GM21825 (cell line): ENCODE measurements at regions not wholly inside any gene's neighbourhood (a gene's known extent, or its start where the extent isn't known, plus 50 kb on each side); places are given as distances from the start of the nearest gene placed in this dataset.
"Not testable (repeated sequence)": the region's sequence is repeated elsewhere in the genome, so short reads cannot be mapped to it uniquely, and the experiment has no call there.

ENCODE experiments used
- ATAC-seq: cut with Tn5 transposase; IDR thresholded peaks from one replicate; pipeline ENCODE4 v1.9.1; 2021; ENCODE audit warnings: mild to moderate bottlenecking, moderate library complexity; ENCODE audit not compliant: unreplicated experiment

DNA sequence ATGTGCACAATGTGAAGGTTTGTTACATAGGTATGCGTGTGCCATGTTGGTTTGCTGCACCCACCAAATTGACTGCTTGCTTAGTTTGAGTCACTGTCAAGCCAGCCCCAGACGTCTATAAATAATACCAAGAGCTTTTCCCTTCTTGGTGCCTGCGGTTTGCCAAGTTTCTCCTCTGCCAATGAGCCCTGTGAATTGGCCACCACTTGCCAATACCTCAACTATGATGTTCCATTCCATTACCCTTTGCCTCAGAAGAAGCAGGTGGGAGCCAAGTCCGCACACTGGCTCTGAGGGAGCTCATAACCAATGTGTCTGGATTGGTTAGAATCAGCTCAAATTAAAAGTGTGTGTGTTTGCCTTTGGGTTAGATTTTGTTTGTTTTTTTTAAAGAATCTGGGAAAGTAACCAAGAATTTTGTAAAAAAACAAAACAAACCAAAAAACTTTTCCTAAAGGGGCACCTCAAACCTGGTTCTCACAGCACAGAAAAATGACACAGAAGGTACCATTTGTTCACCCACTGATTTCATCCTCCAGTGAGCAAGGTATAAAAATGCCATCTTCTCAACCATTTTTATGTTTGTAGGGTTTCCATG, 209.3 kb upstream of the PRNP start:
- no peak for ATAC-seq

DNA sequence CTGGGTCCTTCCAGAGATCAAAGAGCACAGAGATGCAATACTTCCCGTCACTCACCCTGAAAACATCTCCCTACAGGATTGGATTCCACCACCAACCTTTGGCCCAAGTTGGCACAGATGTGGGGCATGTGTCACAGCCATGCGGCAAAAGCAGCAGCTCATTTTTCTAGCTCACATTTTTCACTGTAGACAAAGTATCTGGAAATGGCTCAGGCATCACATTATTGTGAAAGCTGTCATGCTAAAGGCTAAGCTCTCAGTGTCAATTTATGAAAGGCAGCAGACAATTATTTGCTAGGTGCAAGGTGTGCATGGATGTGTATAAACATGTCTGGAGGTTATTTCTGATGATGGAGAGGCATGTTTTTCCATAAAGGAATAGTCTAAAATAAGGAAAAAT, 213.3 kb upstream of the PRNP start:
- ATAC-seq, result no peak

DNA sequence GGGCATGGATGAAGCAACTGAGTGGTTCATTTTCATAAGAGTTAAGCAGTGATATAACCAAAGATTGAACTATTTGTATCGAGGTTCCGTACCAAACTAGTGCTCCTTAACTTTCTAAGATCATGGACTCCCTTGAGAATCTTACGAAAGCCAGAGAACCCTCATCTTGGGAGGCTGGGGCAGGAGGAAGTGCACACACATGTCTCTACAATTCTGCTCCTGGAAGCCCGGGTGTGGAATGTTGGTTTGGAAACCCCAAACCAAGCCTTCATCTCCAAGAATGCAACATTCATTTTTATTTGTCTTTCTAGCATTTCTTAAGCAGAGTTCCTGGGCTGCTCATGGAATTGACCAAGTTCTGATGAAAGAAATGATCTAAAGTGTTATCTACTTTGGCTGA, 215.0 kb upstream of the PRNP start:
- ATAC-seq, result no peak

DNA sequence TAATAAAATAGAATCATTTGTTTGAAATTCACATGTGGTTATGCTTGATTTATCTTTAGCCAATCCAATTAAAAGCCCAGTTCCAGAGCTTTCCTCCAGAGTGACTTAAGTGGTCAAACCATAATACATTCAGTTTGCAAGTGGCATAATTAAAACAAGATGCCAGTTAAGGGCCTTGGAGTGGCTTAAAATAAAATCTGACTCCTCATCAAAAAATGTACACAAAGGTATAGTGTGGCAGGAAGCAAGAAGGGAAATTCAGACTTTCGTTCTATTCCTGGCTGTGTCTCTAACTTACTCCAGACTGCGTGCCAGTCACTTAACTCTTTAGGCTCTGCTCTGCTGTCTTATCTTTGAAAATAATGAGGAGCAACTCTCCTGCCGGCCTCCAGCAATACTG, 215.9 kb upstream of the PRNP start:
- no peak for ATAC-seq

DNA sequence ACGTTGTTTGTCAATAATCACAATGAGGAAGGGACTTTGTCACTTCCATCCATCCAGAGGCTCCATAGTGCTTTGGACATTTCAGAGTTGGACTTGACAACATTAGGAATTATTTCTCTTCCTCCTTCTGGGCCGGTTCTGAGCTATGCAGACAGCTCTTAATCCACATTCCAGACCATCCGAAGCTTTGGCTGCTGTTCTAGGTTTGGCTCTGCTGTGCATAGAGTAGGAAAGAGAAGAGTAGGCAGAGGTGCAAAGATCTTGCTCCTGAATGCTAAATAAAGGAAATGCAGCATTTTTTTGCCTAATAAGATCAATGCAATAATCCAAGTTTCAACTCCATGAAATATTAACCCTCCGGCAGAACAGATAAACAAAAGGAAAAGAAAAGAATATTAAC, 216.3 kb upstream of the PRNP start:
- no peak for ATAC-seq

DNA sequence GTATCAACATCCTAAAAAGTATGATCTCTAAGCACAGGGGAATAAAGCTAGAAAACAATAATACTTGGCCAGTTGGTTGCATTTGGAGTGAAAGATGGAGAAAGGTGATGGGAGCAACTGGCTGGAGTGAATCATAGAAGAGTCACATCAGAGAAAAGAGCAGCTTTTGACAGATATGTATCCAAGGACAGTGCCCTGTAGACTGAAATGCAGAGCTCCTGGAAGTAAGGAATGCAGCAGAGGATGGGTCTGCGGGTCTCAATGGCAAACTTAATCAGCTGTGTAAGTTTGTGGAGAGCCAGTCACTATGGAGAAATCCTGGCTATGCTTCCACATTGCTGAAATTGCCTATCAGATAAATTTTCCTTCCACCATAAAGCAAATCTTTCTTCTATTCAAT, 218.1 kb upstream of the PRNP start:
- ATAC-seq, result no peak

DNA sequence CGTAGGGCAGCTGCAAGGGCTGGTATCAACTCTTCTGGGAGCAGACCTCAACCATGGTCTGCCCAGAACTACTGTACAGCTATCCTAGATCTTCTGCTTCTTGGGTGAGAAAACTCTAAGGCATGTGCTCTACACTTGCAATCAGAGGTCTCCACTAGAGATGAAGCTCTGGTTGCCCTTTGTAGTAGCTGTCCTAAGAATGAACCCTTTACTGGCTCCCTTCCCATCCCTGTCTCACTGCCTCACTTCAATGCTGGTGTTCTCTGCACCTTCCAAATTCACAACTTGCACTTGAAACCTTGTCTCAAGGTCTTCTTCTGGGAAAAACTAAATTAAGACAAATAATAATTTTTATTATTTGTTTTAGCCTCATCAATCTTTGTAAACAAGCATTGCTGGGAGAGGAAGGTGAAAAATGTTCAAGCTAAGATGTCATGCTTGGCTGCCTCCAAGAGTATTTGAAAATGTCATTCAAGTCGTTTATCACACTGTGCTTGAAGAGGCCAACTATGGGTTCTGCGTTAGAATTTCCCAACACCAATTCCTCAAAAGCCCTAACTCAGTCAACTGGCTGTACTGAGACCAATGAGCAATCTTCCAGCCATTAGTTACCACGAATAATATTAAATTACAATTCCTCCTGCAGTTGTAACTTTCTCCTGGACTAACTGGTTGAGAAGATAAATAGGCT, 216.9 kb upstream of the ADRA1D start:
- ATAC-seq, result no peak

DNA sequence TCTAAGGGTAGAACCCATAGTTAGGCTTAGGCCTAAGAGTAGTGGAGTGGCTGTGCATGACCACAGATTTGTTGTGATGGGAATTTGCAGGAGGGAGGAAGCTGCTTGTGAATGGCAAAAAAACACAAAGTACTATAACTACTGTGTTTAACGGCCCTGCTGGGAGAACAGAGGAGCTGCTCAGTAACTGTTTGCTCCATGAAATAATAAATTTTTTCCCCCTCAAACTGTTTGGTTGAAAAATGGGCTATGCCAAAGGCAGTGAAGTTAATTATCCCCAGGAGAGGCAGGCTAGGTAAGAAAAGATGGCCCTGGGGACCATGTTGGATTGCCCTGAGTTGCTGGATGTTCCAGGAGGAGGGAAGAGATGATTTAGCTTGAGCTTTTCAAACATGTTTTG, 216.1 kb upstream of the ADRA1D start:
- no peak for ATAC-seq

DNA sequence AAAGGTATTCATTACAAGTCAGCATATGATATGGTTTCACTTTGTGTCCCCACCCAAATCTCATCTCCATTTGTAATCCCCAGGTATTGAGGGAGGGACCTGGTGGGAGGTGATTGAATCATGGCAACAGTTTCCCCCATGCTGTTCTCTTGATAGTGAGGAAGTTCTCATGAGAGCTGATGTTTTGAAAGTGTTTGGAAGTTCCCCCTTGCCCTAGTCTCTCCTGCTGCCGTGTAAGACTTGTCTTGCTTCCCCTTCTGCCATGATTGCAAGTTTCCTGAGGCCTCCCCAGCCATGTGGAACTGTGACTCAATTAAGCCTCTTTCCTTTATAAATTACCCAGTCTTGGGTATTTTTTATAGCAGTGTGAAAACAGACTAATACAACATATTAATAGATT, 213.7 kb upstream of the ADRA1D start:
- ATAC-seq, result not testable (repeated sequence)

DNA sequence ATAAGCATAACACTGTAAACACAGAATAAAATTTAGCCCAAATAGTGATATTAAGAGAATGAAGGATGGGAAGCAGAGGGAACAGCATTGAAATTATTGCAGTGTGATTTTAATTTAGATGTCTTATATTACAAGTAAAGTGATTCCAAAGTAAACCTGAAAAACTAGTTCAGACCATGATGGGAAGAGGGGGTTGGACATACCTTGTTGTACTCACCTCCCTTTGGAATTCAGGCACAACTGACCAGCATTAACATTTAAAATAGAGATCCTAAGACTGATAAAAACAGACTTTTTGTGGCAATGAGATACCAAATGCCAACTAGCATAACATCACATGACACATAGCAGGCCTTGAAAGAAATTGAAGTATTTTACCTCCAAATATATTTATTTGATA, 210.0 kb upstream of the ADRA1D start:
- no peak for ATAC-seq

DNA sequence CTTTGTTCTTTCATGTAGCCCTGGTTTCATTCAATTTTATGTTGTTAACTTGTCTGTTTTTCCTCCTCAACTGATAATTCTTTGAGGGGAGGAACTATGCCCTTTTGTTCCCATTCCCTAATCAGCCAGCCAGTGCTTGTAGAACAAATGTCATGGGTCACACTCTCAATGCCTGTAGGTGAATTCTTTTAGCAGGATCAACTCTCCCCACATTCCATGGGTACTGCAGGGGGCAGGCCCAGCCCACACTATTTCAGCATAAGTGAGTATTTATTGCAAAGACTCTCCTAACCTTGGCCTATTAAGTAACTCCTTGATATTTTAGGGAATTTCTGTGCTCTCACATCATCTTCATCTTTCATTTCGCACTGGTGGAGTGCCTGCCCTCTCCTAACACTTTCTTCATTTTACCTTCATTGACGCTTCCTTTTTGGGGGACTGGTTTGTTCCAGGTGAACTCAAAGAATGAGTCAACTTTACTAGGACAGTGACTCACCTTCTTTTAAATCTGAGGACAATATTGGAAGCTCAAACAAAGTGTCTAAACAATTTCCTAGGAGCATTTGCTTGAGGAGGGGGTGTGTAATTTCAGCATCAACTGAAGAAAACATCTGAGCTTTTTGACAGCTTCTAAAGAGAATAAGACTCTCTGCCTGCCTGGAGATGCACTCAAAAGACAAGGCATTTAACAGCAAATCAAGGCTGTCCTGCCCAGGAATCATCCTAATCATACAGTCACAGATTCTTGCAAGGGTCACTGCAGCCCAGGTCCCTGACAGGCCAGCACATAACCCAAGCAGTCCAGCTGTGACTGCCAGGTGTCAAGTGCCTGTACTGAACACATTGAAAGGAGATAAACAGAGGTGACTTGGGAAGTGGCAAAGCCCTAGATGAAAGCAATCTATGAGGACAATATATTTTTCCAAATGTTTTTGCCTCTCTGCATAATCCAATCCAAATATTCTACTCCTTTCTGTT, 208.8 kb upstream of the ADRA1D start:
- ATAC-seq, result no peak

DNA sequence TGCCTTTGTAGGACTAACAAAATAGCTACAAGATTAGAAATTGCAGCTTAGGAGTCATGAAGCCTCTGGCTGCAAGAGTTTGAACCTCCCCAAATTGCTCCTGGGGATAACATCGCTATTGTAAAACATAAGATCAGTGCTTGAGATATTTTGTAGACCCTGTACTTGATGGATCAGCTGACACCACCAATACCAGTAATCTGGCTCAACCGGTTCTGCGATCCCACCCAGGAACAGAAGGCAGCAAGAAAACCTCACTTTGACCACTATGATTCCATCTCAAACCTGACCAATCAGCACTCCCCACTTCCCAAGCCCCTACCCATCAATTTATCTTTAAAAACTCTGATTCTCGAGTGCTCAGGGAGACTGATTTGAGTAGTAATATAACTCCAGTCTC, 206.9 kb upstream of the ADRA1D start:
- ATAC-seq, result no peak

DNA sequence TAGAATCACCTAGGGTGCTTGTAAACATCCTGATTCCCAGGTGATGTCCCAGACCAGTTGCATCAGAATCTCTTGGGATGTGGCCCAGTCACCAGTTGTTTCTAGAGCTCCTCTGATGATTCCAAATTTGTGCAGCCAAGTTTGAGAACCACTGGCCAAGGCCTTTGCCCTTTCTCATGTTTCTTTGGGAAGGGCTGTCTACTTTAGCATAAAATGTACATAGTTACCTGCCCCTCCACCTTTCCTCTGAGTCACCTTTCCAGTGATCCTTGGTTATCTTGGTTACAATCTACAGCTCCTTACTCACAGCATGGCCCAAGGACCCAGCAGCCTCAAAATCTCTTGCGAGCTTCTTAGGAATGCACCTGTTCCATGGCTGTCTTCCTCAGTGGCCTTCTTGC, 206.2 kb upstream of the ADRA1D start:
- ATAC-seq, result no peak

DNA sequence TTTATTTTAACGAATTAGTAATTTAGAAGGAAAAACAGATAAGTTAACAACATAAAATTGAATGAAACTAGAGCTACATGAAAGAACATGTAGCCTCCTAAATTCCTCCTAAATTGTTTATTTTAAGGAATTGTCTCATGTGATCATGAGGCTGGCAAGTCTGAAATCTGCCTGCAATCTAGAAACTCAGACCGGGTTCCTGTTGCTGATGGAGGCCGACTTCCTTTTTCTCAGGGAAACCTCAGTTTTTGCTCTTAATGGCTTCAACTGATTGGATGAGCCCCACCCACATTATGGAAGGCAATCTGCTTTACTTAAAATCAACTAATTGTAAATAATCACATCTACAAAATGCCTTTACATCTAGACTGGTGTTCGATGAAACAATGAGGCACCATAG, 205.0 kb upstream of the ADRA1D start:
- ATAC-seq, result no peak

DNA sequence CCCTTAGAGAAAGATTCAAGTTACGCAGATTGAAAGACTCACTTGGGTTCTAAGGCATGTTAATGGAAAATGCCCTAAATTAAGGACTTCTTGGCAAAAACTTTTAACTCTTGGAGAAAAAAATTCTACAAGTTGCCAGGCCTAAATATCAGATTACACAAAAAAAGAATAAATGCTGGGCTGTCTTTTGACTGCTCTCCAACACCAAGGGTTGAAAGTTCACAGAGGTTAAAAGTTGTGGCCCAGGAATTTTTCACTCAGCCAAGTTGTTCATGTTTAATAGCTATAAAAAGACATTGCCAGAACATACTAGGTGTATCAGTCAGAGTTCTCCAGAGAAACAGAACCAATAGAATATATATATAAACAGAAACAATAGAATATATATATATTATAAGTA, 204.3 kb upstream of the ADRA1D start:
- ATAC-seq, result no peak

DNA sequence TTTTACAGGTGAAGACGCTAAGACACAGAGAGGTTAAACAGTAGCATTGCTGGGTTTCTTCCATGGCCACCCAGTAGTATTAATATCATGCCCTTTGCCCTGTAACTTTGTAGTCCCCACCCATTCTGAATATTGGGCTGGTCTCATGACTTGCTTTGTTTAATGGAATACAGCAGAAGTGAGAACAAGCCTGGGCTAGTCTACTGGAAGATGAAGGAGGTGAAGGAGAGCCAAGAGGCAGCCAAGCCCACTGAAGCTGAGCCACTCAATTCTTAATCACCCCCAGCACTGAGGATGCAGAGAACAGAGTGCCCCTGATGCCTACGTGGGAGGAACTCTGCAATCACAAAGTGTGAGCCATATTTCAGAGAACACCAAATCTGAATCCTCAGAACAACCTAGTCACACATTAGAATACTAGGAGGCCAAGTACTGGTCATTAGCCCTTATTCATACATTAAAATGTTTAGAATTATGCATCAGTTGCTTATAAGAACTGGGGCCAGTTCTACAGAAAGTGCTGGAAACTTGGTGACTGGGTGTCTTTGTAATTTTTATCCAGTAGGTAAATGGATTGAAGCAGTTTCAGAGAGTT, 202.5 kb upstream of the ADRA1D start:
- no peak for ATAC-seq

DNA sequence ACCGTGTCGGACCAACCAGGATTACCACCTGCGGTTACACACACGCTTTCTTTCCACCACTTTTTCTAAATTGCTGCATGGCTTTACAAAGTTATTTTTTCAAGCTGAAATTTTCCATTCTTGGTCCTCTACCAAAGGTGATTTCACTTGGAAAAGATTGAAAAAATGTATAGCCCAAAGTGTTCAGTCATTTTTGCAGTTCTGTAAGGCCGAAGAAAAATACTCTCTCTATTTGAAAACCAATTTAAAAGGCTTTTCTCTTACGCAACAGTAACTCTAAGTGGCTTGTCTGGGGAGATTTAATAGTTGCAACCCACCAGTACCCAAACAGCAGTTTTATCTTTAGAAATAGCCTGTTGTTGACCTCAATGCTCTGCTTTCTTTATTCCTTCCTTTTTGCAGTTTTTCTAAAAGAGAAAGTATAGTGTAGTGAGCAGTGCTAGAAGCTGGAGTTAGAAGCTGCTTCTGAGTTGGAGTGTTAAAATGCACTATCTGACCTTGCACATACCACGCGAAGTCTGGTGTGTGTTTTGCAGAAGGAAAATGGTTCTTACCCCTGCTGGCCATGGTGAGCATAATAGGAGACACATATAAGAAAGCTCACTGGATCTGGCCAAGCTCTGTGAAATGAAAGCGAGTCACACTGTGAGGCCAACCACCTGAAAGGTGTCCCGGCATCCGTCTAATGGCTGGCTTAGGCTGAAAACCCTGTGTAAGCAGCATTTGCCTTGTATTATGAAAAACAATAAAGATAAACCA, 201.0 kb upstream of the ADRA1D start:
- no peak for ATAC-seq

DNA sequence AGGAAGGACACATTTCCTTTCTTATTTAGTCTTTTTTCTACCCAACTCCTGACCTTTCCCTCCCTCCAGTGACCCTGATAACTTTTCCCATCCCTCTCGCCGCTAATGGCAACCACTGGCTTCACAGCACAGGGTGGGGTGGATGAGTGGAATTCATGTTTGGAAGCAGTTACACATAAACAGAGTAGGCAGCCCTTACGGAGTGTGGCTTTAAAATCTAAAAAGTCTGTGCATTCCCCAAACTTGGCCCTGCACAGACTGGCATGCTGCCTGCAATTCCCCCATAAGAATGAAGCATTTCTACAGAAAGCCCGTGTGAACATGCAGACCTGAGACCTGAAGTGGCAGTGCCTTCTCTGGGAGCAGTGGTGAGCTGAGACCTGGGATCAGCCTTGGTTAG, 196.7 kb upstream of the ADRA1D start:
- no peak for ATAC-seq

DNA sequence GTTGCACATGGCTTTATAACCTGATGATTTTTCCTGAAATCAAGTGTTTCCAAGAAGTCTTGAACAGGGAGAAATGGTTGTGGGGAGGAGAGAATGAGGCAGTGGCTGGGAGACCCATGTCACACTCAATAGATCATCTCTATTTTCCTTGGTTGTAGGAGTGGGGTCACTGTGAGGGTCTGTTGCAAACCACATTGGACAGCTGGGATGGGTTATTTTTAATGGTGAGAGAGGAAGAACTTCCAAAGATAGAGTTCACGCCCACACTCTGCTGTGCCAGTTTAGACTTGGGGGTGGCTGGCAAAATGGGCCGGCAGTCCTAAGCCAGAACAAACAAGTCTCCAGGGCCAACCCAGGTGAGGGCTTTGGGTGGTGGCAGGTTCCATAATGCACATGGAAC, 196.2 kb upstream of the ADRA1D start:
- ATAC-seq, result no peak

DNA sequence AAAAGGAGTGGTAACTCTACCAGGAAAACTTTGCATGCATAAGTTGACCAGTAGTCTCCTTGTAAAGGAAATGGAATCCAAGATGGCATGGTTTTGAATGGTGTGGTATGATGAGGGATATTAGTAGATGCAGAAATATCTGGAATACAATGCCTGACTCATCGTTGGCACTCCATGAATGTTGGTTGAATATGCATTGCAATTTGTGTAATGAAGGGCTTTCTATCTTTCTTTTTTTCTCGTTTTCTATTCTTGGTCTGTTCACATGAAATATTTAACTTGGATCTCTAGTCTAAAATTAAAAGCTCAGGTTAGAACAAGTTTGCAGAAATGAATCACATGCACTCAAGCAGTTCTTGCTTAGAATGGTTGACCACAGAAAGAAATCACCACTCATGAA, 195.3 kb upstream of the ADRA1D start:
- no peak for ATAC-seq

DNA sequence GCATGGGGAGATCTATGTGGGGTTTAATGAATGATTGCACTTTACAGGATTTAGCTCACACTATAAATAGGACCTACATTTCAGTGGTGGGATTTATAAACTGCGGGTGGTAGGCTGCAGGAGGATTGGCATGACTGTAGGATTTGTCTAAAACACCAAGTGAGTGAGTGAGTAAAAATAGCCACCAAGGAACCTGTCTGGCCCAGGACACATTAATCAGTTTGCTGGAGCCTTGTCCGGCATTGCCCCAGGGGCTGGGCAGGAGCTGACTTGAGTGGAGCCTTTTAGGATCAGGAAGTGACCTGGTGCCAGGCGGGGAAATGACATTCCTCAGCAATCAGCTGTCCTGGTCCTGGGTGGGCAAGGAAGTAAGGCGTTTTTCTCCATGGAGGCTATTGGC, 193.9 kb upstream of the ADRA1D start:
- no peak for ATAC-seq
